T1000 (cell line): ENCODE measurements at regions not wholly inside any gene's neighbourhood (a gene's known extent, or its start where the extent isn't known, plus 50 kb on each side); places are given as distances from the start of the nearest gene placed in this dataset.
"Not testable (repeated sequence)": the region's sequence is repeated elsewhere in the genome, so short reads cannot be mapped to it uniquely, and the experiment has no call there.

Experiments
- DNase-seq: peaks from one replicate; lab custom pipeline; 2025; ENCODE audit warnings: mixed read lengths; lab: John Stamatoyannopoulos, UW

DNA sequence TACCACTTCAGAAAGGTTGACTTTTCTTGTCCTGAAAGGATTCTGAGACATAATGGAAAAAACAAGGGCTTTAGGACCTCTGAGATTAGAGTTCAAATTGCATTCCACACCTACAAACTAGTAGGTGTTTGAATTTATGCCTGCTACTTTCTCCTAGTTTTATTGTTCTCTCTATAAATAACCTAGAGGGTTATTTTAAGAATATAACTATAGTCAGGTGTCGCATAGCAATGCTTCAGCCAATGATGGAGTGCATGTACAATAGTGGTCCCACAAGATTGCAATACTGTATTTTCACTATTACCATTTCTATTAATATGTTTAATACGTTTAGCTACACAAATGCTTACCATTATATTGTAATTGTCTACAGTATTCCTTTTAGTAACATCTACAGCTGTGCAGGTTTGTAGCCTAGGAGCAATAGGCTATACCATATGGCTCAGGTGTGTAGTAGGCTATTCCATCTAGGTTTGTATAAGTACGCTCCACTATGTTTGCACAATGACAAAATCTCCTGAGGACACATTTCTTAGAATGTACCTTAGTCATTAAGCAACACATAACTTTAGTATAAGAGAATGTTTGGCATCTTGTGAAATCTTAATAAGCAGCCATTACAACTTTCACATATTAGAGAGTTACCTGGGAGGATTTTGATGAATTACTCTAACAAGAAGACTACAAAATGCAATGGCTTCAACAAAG is 1352.5 kb downstream of the ZPLD1 start:
- DNase-seq, result no peak

GRCh38 chr3:103787879-103788278 is 1353.1 kb downstream of the ZPLD1 start:
- no peak for DNase-seq

DNA sequence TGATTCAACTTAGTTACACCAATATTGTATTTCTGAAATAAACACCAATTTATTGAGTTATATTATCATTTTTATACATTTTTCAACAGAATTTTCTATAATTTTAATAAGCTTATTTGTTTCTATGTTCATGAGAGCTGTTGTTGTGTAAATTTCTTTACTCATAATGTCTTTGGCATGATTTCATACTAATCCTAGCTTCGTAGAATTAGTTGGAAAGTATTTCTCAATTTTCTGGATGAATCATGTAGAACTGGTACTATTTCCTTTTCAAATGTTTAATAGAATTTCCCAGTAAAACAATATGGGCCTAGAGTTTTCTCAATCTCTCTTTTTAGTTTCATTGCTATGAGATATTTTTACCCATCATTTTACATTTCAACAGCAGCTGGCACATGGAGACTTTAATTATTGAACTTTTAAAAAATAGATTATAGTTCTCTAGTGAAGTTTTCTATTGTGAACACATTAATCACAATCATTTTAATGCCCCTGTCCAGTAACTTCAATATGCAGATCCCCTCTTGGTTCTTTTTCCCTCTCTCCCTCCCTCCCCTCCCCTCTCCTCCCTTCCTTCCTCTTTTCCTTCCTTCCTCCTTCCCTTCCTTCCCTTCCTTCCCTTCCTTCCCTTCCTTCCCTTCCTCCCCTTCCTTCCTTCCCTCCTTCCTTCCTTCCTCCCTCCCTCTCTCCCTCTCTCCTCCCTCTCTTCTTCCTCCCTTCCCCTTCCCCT is 1357.1 kb downstream of the ZPLD1 start:
- DNase-seq, result no peak

DNA sequence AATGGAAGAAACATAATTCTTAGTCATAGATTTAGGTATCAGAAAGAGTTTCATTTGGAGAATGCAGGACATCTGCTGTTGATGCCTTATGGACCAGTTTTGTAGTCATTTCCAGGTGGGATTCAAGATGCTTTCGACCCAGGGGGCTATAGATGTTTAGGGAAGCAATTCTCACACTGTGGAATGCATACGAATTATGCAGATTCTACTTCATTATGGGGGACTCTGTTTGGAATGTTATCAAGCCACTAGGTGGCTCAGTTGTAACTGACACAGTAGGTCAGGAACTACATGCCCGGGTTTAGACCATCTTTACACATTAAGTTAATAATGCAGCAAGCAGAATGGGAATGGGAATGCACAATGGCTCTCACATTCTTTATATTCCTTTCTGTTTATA is 1359.8 kb downstream of the ZPLD1 start:
- no peak for DNase-seq

DNA sequence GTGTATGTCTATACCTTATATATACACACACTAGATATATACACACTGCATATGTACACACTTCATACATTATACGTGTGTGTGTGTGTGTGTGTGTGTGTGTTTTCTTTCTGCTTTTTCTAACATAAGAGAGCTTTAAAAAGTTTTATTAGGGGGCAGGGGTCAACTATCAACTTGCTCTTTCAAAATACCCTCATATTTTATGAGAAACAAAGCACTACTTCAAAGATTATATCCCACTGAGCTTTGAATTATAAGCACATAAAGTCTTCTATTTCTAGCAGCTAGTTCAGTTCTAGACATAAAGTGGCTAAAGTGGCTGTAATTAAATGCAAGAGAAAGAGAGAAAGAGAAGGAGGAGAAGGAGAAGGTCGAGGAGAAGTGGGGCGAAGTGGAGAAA is 1361.3 kb downstream of the ZPLD1 start:
- no peak for DNase-seq

DNA sequence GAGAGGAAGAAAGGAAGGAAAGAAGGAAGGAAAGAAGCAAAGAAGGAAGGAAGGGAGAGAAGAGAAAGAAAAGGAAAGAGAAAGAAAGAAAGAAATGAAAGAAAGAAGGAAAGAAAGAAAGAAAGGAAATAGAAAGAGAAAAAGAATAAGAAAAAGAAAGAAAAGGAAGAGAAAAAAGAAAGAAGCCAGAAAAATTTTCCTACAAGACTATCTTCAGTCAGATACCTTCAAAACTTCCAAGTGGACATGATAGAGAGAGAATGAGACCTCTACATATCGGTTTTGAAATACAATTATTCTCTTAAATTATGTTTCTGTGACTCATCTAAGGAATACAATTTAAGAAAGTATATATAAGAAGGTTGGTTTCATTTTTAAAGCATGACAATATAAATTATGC is 1369.0 kb downstream of the ZPLD1 start:
- no peak for DNase-seq

DNA sequence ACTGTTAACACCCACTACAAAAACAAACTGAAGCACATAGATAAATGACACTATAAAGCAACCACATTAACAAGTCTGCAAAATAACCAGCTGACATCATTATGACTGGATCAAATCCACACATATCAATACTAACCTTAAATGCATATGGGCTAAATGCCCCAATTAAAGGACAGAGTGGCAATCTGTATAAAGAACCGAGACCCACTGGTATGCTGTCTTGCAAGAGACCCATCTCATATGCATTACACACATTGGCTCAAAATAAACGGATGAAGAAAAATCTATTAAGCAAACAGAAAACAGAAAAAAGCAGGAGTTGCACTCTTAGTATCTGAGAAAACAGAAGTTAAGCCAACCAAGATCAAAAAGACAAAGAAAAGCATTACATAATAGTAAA is 1375.4 kb downstream of the ZPLD1 start:
- no peak for DNase-seq

- DNase-seq, result no peak
Observed at GRCh38 chr3:103813955-103814354, 1379.1 kb downstream of the ZPLD1 start.

- DNase-seq, result no peak
Observed at GRCh38 chr3:103818398-103818797, 1383.6 kb downstream of the ZPLD1 start.

DNA sequence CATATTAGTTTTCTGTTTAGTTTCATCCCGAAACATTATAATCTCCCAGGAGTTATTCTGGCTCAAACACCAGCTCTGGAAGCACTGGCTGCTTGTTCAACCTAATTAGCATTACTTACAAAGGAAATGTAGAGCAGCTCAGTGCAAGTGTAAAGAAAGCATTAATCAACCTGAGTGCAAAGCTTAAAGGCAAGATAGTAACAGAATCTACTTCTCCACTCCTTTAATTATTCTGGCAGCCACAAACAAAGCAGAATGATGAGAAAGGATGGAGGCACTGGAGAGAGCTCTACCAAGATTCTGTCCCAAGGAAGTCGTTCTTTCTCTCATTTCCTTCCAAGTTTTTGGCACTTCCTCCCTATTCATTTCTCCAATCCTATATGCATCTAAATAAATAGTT is 1384.0 kb downstream of the ZPLD1 start:
- no peak for DNase-seq

DNA sequence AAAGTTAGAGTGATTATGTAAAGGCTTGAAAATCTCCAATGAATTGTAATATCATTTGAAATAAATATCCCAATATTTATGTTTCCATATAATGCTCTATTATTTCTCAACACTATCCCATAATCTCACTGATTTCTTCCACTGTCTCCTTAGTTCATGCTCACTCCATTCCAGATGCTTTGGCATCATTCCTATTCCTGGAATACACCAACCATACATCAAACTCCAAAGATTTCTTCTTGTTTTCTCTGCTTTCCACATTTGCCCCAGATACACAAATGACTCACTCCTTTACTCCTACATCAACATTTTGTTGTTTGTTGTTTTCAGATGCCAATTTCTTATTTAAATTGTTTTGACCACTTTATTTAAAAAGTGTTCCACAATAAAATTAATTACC is 1390.8 kb downstream of the ZPLD1 start:
- DNase-seq, result no peak

GRCh38 chr3:103829723-103830326 is 1395.0 kb downstream of the ZPLD1 start:
- no peak for DNase-seq

DNA sequence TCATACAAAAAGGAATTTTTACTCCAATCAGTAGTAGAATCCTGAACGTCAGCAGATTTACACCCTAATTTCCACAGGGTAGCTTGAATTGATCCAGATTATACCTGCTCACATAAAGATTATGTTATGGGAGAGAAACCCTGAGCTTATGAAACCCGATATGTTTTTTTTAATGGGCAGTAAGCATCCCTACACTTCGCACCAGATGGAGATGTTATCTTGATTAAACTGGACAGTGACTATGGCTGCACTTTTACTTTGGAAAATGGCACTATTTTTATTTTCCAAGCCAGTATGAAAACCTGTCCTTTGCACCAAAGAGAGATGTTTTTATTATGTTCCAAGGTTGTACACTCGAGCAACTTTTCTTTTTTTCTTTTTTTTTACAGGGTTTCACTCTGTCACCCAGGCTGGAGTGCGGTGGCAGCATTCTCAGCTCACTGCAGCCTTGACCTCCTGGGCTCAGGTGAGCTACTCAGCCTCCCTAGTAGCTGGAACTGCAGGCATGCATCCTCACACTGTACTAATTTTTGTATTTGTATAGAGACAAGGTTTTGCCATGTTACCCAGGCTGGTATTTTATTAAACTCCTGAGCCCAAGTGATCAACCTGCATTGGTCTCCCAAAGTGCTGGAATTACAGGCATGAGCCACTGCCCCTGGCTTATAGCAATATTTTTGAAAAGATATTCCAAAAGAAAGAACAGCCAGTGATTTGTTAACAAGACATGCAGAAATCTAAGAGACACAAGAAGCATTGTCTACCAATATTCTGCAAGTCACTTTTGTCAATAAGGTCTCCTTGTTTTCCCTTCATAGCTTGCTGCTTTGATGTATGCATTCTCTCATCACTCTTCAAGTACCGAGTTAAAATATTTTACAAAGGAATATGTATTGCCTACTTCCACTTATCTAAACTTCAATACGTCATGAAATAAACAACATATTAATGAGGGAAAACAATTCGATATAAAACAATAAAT is 1412.6 kb downstream of the ZPLD1 start:
- no peak for DNase-seq

DNA sequence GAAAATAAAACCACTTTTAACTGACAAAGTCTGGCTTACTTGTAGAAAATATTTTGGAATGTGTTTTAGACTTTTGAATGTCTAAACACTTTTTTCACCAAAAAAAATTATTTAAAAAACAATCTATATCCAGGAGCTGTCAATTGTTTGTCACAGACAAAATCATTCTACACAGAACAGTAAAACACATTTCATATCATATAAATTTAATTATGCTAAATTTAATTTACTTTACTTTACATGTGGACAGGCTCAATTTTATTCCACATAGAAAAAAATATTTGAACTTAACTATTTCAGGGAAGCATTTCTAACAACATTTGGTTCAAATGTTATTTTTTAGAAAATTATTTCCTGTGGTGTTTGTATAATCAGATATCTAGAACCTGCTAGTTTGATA is 1417.0 kb downstream of the ZPLD1 start:
- no peak for DNase-seq

DNA sequence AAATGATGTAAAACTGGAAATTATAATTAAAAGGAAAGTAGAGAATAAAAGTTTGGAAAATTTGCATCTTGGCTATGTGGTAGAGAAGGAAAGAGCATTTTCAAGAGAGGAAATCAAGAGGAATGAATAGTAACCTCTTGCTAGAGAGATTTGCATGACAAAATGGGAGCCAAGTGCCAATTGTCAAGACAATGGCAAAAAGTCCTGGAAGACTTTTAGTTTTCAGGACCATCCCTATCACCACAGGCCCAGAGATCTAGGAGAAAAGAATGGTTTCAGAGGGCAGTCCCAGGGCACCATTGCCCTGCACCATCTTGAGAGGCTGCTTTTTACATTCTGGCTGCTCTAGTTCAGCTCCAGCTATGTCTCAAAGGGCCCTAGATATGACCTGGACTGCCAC is 1427.6 kb downstream of the ZPLD1 start:
- DNase-seq, result no peak

DNA sequence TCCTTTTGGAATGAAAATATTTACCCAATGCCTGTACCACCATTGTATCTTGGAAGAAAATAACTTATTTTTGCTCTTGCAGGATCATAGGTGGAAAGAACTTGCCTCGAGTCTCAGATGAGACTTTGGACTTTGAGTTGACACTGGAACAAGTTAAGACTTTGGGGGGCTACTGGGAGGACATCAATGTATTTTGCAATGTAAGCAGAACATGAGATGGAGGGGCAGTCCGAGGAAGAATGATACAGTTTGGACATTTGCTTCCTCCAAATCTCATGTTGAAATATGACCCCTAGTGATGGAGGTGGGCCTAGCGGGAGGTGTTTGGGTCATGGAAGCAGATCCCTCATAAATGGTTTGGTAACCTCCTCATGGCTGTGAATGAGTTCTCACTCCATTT is 1428.6 kb downstream of the ZPLD1 start:
- no peak for DNase-seq

- no peak for DNase-seq
Observed at GRCh38 chr3:103866113-103866512, 1431.3 kb downstream of the ZPLD1 start.

DNA sequence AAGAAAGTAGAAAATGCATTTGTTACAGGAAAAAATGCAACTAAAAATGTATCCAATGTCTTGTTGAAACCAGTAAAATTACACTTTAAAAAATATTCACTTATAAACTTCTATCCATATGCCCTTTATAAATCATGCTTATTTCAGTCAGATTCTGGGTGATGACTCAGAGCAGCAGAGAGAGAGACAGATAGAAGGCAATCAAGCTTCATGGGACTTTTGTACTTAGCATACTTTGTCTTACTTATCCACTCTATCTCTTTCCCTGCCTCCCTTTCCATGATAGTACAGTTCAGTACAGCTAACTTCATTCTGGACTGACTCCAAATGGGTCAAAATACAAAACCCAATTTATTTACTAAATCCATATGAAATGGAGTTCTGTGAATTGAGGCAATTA is 1438.2 kb downstream of the ZPLD1 start:
- DNase-seq, result no peak

GRCh38 chr3:103873897-103874545 is 1439.2 kb downstream of the ZPLD1 start:
- DNase-seq, result no peak

DNA sequence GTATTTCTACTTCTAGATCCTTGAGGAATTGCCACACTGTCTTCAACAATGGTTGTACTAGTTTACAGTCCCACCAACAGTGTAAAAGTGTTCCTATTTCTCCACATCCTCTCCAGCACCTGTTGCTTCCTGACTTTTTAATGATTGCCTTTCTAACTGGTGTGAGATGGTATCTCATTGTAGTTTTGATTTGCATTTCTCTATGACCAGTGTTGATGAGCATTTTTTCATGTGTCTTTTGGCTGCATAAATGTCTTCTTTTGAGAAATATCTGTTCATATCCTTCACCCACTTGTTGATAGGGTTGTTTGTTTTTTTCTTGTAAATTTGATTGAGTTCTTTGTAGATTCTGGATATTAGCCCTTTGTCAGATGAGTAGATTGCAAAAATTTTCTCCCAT is 1447.0 kb downstream of the ZPLD1 start:
- DNase-seq, result not testable (repeated sequence)

DNA sequence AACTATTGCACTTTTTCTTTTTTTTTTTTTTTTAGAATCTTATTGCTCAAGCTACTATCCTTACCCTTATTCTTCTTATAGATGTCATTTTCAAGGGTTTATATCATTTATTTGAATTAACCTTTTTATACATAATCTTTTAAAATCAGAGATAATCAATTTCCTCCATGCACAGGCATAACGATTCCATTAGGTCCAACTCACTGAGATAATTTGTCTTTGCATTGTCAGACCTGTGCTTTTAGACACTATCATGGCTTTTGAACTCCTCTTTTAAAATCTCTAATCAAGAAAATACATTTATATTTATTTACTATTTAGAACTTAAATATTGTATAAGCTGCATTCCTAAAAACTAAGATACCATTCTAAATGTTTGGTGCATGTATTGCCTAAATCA is 1454.9 kb downstream of the ZPLD1 start:
- no peak for DNase-seq
